HFF-Myc (cell line): ENCODE measurements at regions not wholly inside any gene's neighbourhood (a gene's known extent, or its start where the extent isn't known, plus 50 kb on each side); places are given as distances from the start of the nearest gene placed in this dataset.

ENCODE experiments used
- DNase-seq: peaks from one replicate; pipeline ENCODE4 v3.0.0-alpha.2; 2011; ENCODE audit warnings: low read depth; ENCODE audit errors: extremely low read depth
- H3K4me3 ChIP-seq: replicated peaks from 2 replicates; pipeline ENCODE4 v1.5.1; 2011; ENCODE audit warnings: low read depth, mild to moderate bottlenecking, control low read depth, low read length
- CTCF ChIP-seq: IDR thresholded peaks from 2 replicates; pipeline ENCODE4 v1.5.1; 2012; ENCODE audit warnings: mild to moderate bottlenecking, low read depth, low read length, control low read depth; ENCODE audit errors: missing control alignments

- no peak for DNase-seq
- H3K4me3 ChIP-seq: no peak overlapping the region
- TF ChIP-seq CTCF: no peak
These were observed 162.0 kb upstream of the ZP4 start for GRCh38 chr1:238052496-238053266.

GRCh38 chr1:238029126-238029525 lies 138.4 kb upstream of the ZP4 start:
- no peak for TF ChIP-seq CTCF
- no peak for DNase-seq
- H3K4me3 ChIP-seq: no peak overlapping the region

- DNase-seq: no peak
- no peak for TF ChIP-seq CTCF
- H3K4me3 ChIP-seq: no peak overlapping the region
These were observed 136.6 kb upstream of the ZP4 start for GRCh38 chr1:238027366-238027765.

- no peak for DNase-seq
- no peak for TF ChIP-seq CTCF
- no peak overlapping the region for H3K4me3 ChIP-seq
These were observed 132.4 kb upstream of the ZP4 start for GRCh38 chr1:238023137-238023536.

GRCh38 chr1:238018214-238018613 lies 127.5 kb upstream of the ZP4 start:
- no peak for TF ChIP-seq CTCF
- no peak overlapping the region for H3K4me3 ChIP-seq
- DNase-seq: no peak

- no peak for TF ChIP-seq CTCF
These were observed 116.1 kb upstream of the ZP4 start for GRCh38 chr1:238006779-238007178.

GRCh38 chr1:238005116-238005515 lies 114.4 kb upstream of the ZP4 start:
- no peak for TF ChIP-seq CTCF
- no peak for DNase-seq
- no peak overlapping the region for H3K4me3 ChIP-seq

More at GRCh38 chr1:238006779-238007178, 116.1 kb upstream of the ZP4 start:
- H3K4me3 ChIP-seq: no peak overlapping the region
- DNase-seq: no peak
